ENCODE measurements at regions not wholly inside any gene's neighbourhood (a gene's known extent, or its start where the extent isn't known, plus 50 kb on each side); places are given as distances from the start of the nearest gene placed in this dataset.
A peak's percentile ranks its signal among the peaks of the same experiment; 100 is the strongest.

- peaks cover 3% of the 10 kb centered on the region for H3K9me3 Mint-ChIP-seq (ENCODE audit: unreplicated experiment)
- Histone ChIP-seq H3K9ac (ENCODE audit: low read length) (no peak overlapping the region), H3K36me3 (ENCODE audit: insufficient read depth, low read length) (no peaks in the 10 kb centered on the region), H3K79me2 (ENCODE audit: insufficient read depth, low read length) (no peaks in the 10 kb centered on the region), H2AFZ (ENCODE audit: low read depth, low read length) (no peak overlapping the region), H3K4me3 (ENCODE audit: insufficient read depth, low read depth, low read length) (no peak overlapping the region), H3K9me3 (ENCODE audit: insufficient read depth, low read depth, low read length) (no peaks in the 10 kb centered on the region), H3K4me1 (ENCODE audit: insufficient read depth, low read length) (no peaks in the 10 kb centered on the region), H3K4me2 (ENCODE audit: low read length) (no peak overlapping the region), H3K27ac (ENCODE audit: low read depth, low read length) (no peak overlapping the region), H4K20me1 (ENCODE audit: insufficient read depth, low read length) (no peaks in the 10 kb centered on the region), H3K27me3 (ENCODE audit: insufficient read depth, low read length) (no peaks in the 10 kb centered on the region)
- no peak for DNase-seq (ENCODE audit: low read depth)
- no peak overlapping the region for H3K4me3 Mint-ChIP-seq (ENCODE audit: unreplicated experiment)
- TF ChIP-seq CTCF (IDR thresholded peaks at IDR 0.05; ENCODE audit: insufficient read depth, low read depth, low read length) (no peak), EZH2 (IDR thresholded peaks at IDR 0.05; ENCODE audit: insufficient read depth, low read length) (no peak)
- no peaks in the 10 kb centered on the region for H3K36me3 Mint-ChIP-seq (ENCODE audit: low read depth, unreplicated experiment)
- no peaks in the 10 kb centered on the region for H3K4me1 Mint-ChIP-seq (ENCODE audit: low read depth, unreplicated experiment)
- peaks cover 5% of the 10 kb centered on the region for H3K27me3 Mint-ChIP-seq (ENCODE audit: low read depth, unreplicated experiment)
- H3K27ac Mint-ChIP-seq (ENCODE audit: unreplicated experiment): no peak overlapping the region
- no peak for FAIRE-seq
These were observed 81.5 kb upstream of the LRIF1 start for GRCh38 chr1:111045033-111045722.

- Mint-ChIP-seq H3K27ac (ENCODE audit: unreplicated experiment) (no peak overlapping the region), H3K4me3 (ENCODE audit: unreplicated experiment) (no peak overlapping the region), H3K27me3 (ENCODE audit: low read depth, unreplicated experiment) (peaks cover 5% of the 10 kb centered on the region), H3K4me1 (ENCODE audit: low read depth, unreplicated experiment) (no peaks in the 10 kb centered on the region), H3K36me3 (ENCODE audit: low read depth, unreplicated experiment) (no peaks in the 10 kb centered on the region), H3K9me3 (ENCODE audit: unreplicated experiment) (peaks cover 3% of the 10 kb centered on the region)
- Histone ChIP-seq H3K27ac (ENCODE audit: low read depth, low read length) (no peak overlapping the region), H3K9ac (ENCODE audit: low read length) (no peak overlapping the region), H3K36me3 (ENCODE audit: insufficient read depth, low read length) (no peaks in the 10 kb centered on the region), H4K20me1 (ENCODE audit: insufficient read depth, low read length) (no peaks in the 10 kb centered on the region), H3K27me3 (ENCODE audit: insufficient read depth, low read length) (no peaks in the 10 kb centered on the region), H2AFZ (ENCODE audit: low read depth, low read length) (no peak overlapping the region), H3K4me2 (ENCODE audit: low read length) (no peak overlapping the region), H3K79me2 (ENCODE audit: insufficient read depth, low read length) (no peaks in the 10 kb centered on the region), H3K4me3 (ENCODE audit: insufficient read depth, low read depth, low read length) (no peak overlapping the region), H3K4me1 (ENCODE audit: insufficient read depth, low read length) (no peaks in the 10 kb centered on the region), H3K9me3 (ENCODE audit: insufficient read depth, low read depth, low read length) (no peaks in the 10 kb centered on the region)
- DNase-seq (ENCODE audit: low read depth): no peak
- peak; percentile 78 for FAIRE-seq
- no peak for TF ChIP-seq EZH2 (IDR thresholded peaks at IDR 0.05; ENCODE audit: insufficient read depth, low read length)
- TF ChIP-seq CTCF (IDR thresholded peaks at IDR 0.05; ENCODE audit: insufficient read depth, low read depth, low read length): peak; percentile 95
These were observed 68.7 kb upstream of the LRIF1 start for GRCh38 chr1:111032295-111032897.

DNA sequence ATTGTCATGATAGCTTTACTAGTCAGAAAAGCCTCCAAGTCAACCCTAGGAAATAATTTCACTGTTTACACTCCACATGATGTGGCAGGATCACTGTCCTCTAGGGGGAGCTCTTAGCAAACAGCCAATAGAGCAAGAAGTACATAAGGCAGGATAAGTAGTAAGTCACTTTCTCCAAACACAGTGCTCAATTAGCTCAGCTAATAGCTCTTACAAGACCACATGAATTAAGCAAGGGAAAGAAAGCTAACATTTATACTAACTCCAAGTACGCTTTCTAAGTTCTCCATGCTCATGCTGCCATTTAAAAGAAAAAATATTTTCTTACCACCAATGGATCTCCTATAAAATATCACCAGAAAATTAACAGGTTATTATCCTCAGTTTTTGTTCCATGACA, 66.9 kb upstream of the LRIF1 start:
- peaks cover 3% of the 10 kb centered on the region for H3K9me3 Mint-ChIP-seq (ENCODE audit: unreplicated experiment)
- peaks cover 8% of the 10 kb centered on the region for H3K27me3 Mint-ChIP-seq (ENCODE audit: low read depth, unreplicated experiment)
- Histone ChIP-seq H3K27ac (ENCODE audit: low read depth, low read length) (no peak overlapping the region), H3K4me3 (ENCODE audit: insufficient read depth, low read depth, low read length) (no peak overlapping the region), H2AFZ (ENCODE audit: low read depth, low read length) (no peak overlapping the region), H3K4me1 (ENCODE audit: insufficient read depth, low read length) (no peaks in the 10 kb centered on the region), H3K79me2 (ENCODE audit: insufficient read depth, low read length) (no peaks in the 10 kb centered on the region), H3K4me2 (ENCODE audit: low read length) (no peak overlapping the region), H3K9me3 (ENCODE audit: insufficient read depth, low read depth, low read length) (no peaks in the 10 kb centered on the region), H3K36me3 (ENCODE audit: insufficient read depth, low read length) (no peaks in the 10 kb centered on the region), H4K20me1 (ENCODE audit: insufficient read depth, low read length) (no peaks in the 10 kb centered on the region), H3K9ac (ENCODE audit: low read length) (no peak overlapping the region), H3K27me3 (ENCODE audit: insufficient read depth, low read length) (no peaks in the 10 kb centered on the region)
- FAIRE-seq (no peak), DNase-seq (ENCODE audit: low read depth) (peak; percentile 22)
- no peaks in the 10 kb centered on the region for H3K4me1 Mint-ChIP-seq (ENCODE audit: low read depth, unreplicated experiment)
- H3K36me3 Mint-ChIP-seq (ENCODE audit: low read depth, unreplicated experiment): no peaks in the 10 kb centered on the region
- TF ChIP-seq EZH2 (IDR thresholded peaks at IDR 0.05; ENCODE audit: insufficient read depth, low read length) (no peak), CTCF (IDR thresholded peaks at IDR 0.05; ENCODE audit: insufficient read depth, low read depth, low read length) (peak; percentile 83)
- no peak overlapping the region for H3K27ac Mint-ChIP-seq (ENCODE audit: unreplicated experiment)
- H3K4me3 Mint-ChIP-seq (ENCODE audit: unreplicated experiment): no peak overlapping the region

Data from astrocyte (in vitro differentiated cells and primary cell).